GM10266 (cell line): ENCODE measurements at regions not wholly inside any gene's neighbourhood (a gene's known extent, or its start where the extent isn't known, plus 50 kb on each side); places are given as distances from the start of the nearest gene placed in this dataset.

ENCODE experiments used
- DNase-seq: peaks from one replicate; pipeline ENCODE4 v3.0.0; 2012; ENCODE audit errors: extremely low spot score
- CTCF ChIP-seq: IDR thresholded peaks from 2 replicates; pipeline ENCODE4 v1.5.1; 2012; ENCODE audit warnings: mild to moderate bottlenecking, low read depth; ENCODE audit not compliant: control insufficient read depth, insufficient read depth; ENCODE audit errors: missing control alignments

DNA sequence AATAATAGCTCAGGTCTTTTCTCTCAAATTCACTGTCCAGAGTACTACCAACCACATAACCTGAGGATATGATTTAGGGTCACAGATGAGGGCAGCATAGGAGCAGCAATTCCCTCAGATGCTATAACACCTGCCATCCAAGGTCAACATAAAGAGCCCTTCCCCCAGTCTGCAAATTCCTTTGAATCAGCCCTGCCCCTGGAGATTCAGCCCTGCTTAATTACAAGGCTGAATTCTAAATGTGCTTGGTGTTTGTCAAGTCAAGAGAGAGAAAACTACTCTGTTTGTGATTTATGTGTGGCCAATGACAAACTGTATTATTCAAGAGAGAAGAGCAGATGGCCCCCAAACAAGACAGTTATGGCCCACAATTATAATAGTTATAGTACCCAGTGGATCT is 195.7 kb upstream of the ADGRL2 start:
- DNase-seq: no peak
- TF ChIP-seq CTCF: no peak

GRCh38 chr1:81600878-81601622 is 199.7 kb upstream of the ADGRL2 start:
- no peak for DNase-seq
- TF ChIP-seq CTCF: no peak

DNA sequence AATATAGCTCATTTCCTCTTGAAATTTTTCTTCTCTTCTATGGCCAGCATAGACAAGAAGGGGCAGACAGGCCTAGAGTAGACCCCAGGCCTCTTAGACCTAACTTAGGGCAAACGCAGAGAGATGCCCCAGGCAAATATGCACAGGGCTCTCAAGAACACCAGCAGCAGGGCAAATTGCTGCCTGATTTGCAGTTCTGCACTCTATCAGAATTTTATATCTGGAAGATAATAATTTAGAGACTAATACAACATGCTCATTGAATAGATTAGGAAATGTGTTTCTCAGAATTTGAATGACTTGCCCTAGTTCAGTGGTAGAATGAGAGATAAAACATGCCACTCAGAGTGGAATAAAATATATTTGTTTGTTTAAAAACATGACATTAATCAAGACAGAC is 200.4 kb upstream of the ADGRL2 start:
- no peak for DNase-seq

GRCh38 chr1:81598623-81599022 is 202.1 kb upstream of the ADGRL2 start:
- TF ChIP-seq CTCF: no peak
- no peak for DNase-seq

More for the DNA sequence above, 200.4 kb upstream of the ADGRL2 start:
- TF ChIP-seq CTCF: no peak

DNA sequence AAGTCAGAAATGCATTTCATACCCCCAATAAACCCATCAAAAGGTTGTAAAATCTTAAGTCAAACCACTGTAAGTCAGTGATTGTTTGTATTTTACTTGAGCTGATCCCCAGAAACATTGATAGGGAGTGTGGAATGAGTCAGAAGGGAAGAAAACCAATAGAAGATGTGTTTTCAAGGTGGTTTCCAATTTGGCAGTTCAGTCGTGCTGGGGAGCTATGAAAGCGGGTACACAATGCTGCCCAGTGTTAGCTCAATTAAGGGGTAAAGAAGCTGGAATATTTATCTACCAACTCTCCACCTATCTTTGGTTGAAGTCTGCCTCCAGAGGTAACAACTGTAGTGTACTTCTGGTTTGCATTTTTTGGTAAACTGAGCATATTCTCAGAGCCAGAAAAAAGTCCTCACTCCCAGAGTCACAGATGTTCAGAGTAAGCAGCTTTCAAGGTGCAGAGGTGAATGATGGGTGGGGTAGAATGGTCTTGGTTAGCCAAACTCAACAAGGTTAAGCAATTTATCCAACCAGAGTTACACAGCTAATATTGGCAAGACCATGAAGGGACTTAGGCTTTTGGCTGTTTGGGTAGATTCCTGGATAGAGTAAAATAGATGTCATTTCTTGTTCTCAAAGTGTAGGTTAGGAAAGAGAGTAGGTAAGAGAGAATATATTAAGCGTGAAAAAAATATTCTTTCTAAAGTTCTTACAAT is 202.9 kb upstream of the ADGRL2 start:
- no peak for DNase-seq
- no peak for TF ChIP-seq CTCF

GRCh38 chr1:81596341-81596740 is 204.4 kb upstream of the ADGRL2 start:
- DNase-seq: no peak
- no peak for TF ChIP-seq CTCF

GRCh38 chr1:81594206-81594605 is 206.5 kb upstream of the ADGRL2 start:
- TF ChIP-seq CTCF: no peak
- no peak for DNase-seq
